Fibroblast of lung (primary cell): ENCODE measurements at regions not wholly inside any gene's neighbourhood (a gene's known extent, or its start where the extent isn't known, plus 50 kb on each side); places are given as distances from the start of the nearest gene placed in this dataset.
A peak's percentile ranks its signal among the peaks of the same experiment; 100 is the strongest.

Experiments
- DNase-seq, 2 donors: peaks; one replicate each; pipeline versions ENCODE4 v3.0.0 to v3.0.0-alpha.2; 2010; ENCODE audit warnings: low read depth in 2 of 2
- H2AFZ ChIP-seq: 2 replicates; pipeline ENCODE4 v1.5.1; 2012; ENCODE audit warnings: low read length, control low read depth, inconsistent platforms
- H3K27ac ChIP-seq: 2 replicates; pipeline ENCODE4 v1.5.1; 2011; ENCODE audit warnings: low read length, control low read depth; ENCODE audit not compliant: insufficient read depth
- H3K27me3 ChIP-seq: 2 replicates; pipeline ENCODE4 v1.5.1; 2011; ENCODE audit warnings: mild to moderate bottlenecking, low read length; ENCODE audit not compliant: control insufficient read depth, insufficient read depth
- H3K36me3 ChIP-seq: 2 replicates; pipeline ENCODE4 v1.5.1; 2011; ENCODE audit warnings: low read length; ENCODE audit not compliant: control insufficient read depth, insufficient read depth
- H3K4me1 ChIP-seq: 2 replicates; pipeline ENCODE4 v1.5.1; 2011; ENCODE audit warnings: low read length; ENCODE audit not compliant: control insufficient read depth, insufficient read depth; ENCODE audit errors: extremely low read depth
- H3K4me2 ChIP-seq: 2 replicates; pipeline ENCODE4 v1.5.1; 2011; ENCODE audit warnings: low read length, control low read depth; ENCODE audit not compliant: insufficient read depth; ENCODE audit errors: extremely low read depth
- H3K4me3 ChIP-seq, 4 experiments: fragments of 200-600 bp in 1 of 4; sonication (generic) in 1 of 4; replicated peaks in 1 of 4; 2 replicates each; pipeline ENCODE4 v1.5.1; 2011 to 2016; ENCODE audit warnings: low read length in 4 of 4, low read depth in 3 of 4, mild to moderate bottlenecking in 3 of 4, control low read depth in 2 of 4, inconsistent platforms in 1 of 4, mixed read lengths in 1 of 4; ENCODE audit not compliant: insufficient read depth in 1 of 4; ENCODE audit errors: control extremely low read depth in 1 of 4
- H3K79me2 ChIP-seq: 2 replicates; pipeline ENCODE4 v1.5.1; 2012; ENCODE audit warnings: mild to moderate bottlenecking, low read length, inconsistent platforms; ENCODE audit not compliant: control insufficient read depth, insufficient read depth
- H3K9ac ChIP-seq: 2 replicates; pipeline ENCODE4 v1.5.1; 2011; ENCODE audit warnings: mild to moderate bottlenecking, low read length, control low read depth; ENCODE audit not compliant: insufficient read depth
- H3K9me3 ChIP-seq: 2 replicates; pipeline ENCODE4 v1.5.1; 2012; ENCODE audit warnings: low read depth, low read length; ENCODE audit not compliant: control insufficient read depth, insufficient read depth
- H4K20me1 ChIP-seq: 2 replicates; pipeline ENCODE4 v1.5.1; 2011; ENCODE audit warnings: low read length; ENCODE audit not compliant: control insufficient read depth, insufficient read depth; ENCODE audit errors: extremely low read depth
- CTCF ChIP-seq, 2 donors: IDR thresholded peaks in 1 of 2; conservative IDR thresholded peaks in 1 of 2; 1 replicate in 1 of 2; 2 replicates in 1 of 2; pipeline ENCODE4 v1.5.1; 2011 to 2012; ENCODE audit warnings: low read length in 2 of 2, control low read depth in 1 of 2, inconsistent platforms in 1 of 2, low read depth in 1 of 2, mild to moderate bottlenecking in 1 of 2
- EZH2 ChIP-seq: IDR thresholded peaks from 2 replicates; pipeline ENCODE4 v1.5.1; 2012; ENCODE audit warnings: low read length, control low read depth, mild to moderate bottlenecking; ENCODE audit errors: missing control alignments

- Histone ChIP-seq H3K9ac (no peak overlapping the region), H3K36me3 (no peaks in the 10 kb centered on the region), H3K79me2 (no peaks in the 10 kb centered on the region), H3K27ac (no peak overlapping the region), H3K4me2 (no peak overlapping the region), H3K9me3 (no peaks in the 10 kb centered on the region), H2AFZ (no peak overlapping the region), H4K20me1 (no peaks in the 10 kb centered on the region), H3K27me3 (no peaks in the 10 kb centered on the region), H3K4me1 (no peaks in the 10 kb centered on the region), H3K4me3 (no peak overlapping the region)
- peak; percentile 47 to 73 for DNase-seq
- TF ChIP-seq EZH2 (no peak), CTCF (conservative IDR thresholded peaks at IDR 0.05 in 1 of 2, IDR thresholded peaks at IDR 0.05 in 1 of 2; ENCODE audit: low read depth in 1 of 2, low read length in 2 of 2) (no peak)
Observed at GRCh38 chr12:94089891-94090290, 58.5 kb upstream of the PLXNC1 start.

GRCh38 chr12:94091624-94092023 is 56.8 kb upstream of the PLXNC1 start:
- Histone ChIP-seq H3K27ac (no peak overlapping the region), H3K4me2 (no peak overlapping the region), H3K9ac (no peak overlapping the region), H3K36me3 (no peaks in the 10 kb centered on the region), H2AFZ (no peak overlapping the region), H3K79me2 (no peaks in the 10 kb centered on the region), H3K4me3 (no peak overlapping the region), H3K27me3 (no peaks in the 10 kb centered on the region), H3K9me3 (no peaks in the 10 kb centered on the region), H3K4me1 (no peaks in the 10 kb centered on the region), H4K20me1 (no peaks in the 10 kb centered on the region)
- TF ChIP-seq EZH2 (no peak), CTCF (conservative IDR thresholded peaks at IDR 0.05 in 1 of 2, IDR thresholded peaks at IDR 0.05 in 1 of 2; ENCODE audit: low read depth in 1 of 2, low read length in 2 of 2) (no peak)
- peak in 1 of 2 donors; percentile 51 for DNase-seq

- Histone ChIP-seq H4K20me1 (no peaks in the 10 kb centered on the region), H3K27ac (no peak overlapping the region), H3K9me3 (no peaks in the 10 kb centered on the region), H3K9ac (no peak overlapping the region), H3K4me1 (no peaks in the 10 kb centered on the region), H3K79me2 (no peaks in the 10 kb centered on the region), H3K4me2 (no peak overlapping the region), H2AFZ (no peak overlapping the region), H3K27me3 (no peaks in the 10 kb centered on the region), H3K36me3 (no peaks in the 10 kb centered on the region), H3K4me3 (no peak overlapping the region)
- TF ChIP-seq CTCF (conservative IDR thresholded peaks at IDR 0.05 in 1 of 2, IDR thresholded peaks at IDR 0.05 in 1 of 2; ENCODE audit: low read depth in 1 of 2, low read length in 2 of 2) (no peak), EZH2 (no peak)
- DNase-seq, result peak; percentile 42 to 98
Observed at GRCh38 chr12:94092516-94093241, 55.7 kb upstream of the PLXNC1 start.
